GM23338 (cell line): ENCODE measurements at regions not wholly inside any gene's neighbourhood (a gene's known extent, or its start where the extent isn't known, plus 50 kb on each side); places are given as distances from the start of the nearest gene placed in this dataset.

ENCODE experiments used
- ATAC-seq: fragments of 200-7000 bp; cut with Tn5 transposase; 3 replicates; pipeline ENCODE4 v1.9.1; 2020
- DNase-seq: peaks from one replicate; pipeline ENCODE4 v3.0.0-alpha.2; 2015; ENCODE audit warnings: low spot score
- H2AFZ ChIP-seq: fragments of 200-600 bp; sonication (generic); 2 replicates; pipeline ENCODE4 v1.8.0; 2016; ENCODE audit warnings: antibody characterized with exemption, mild to moderate bottlenecking, moderate library complexity
- H3F3A ChIP-seq: fragments of 200-600 bp; sonication (generic); replicated peaks from 2 replicates; pipeline ENCODE4 v1.8.0; 2017; ENCODE audit warnings: antibody characterized with exemption, mixed run types, low read depth
- H3K27ac ChIP-seq: fragments of 200-600 bp; sonication (generic); 2 replicates; pipeline ENCODE4 v1.6.1; 2016; ENCODE audit warnings: low read depth
- H3K27me3 ChIP-seq: fragments of 200-600 bp; sonication (generic); 2 replicates; pipeline ENCODE4 v1.8.0; 2016; ENCODE audit warnings: mild to moderate bottlenecking, mixed run types, moderate library complexity; ENCODE audit not compliant: insufficient read depth
- H3K36me3 ChIP-seq: fragments of 200-600 bp; sonication (generic); 2 replicates; pipeline ENCODE4 v1.8.0; 2016; ENCODE audit warnings: mild to moderate bottlenecking; ENCODE audit not compliant: insufficient read depth
- H3K4me1 ChIP-seq: fragments of 200-600 bp; sonication (generic); 2 replicates; pipeline ENCODE4 v1.8.0; 2016; ENCODE audit warnings: mild to moderate bottlenecking, moderate library complexity; ENCODE audit not compliant: insufficient read depth
- H3K4me2 ChIP-seq: fragments of 200-600 bp; sonication (generic); 2 replicates; pipeline ENCODE4 v1.7.1; 2017; ENCODE audit warnings: mixed run types
- H3K4me3 ChIP-seq: fragments of 200-600 bp; sonication (generic); 2 replicates; pipeline ENCODE4 v1.6.1; 2016; ENCODE audit warnings: mixed run types
- H3K79me2 ChIP-seq: fragments of 200-600 bp; sonication (generic); replicated peaks from 2 replicates; pipeline ENCODE4 v1.8.0; 2017; ENCODE audit warnings: mild to moderate bottlenecking; ENCODE audit not compliant: insufficient read depth
- H3K9me2 ChIP-seq: fragments of 200-600 bp; sonication (generic); 2 replicates; pipeline ENCODE4 v1.8.0; 2017; ENCODE audit not compliant: insufficient read depth
- H4K20me1 ChIP-seq: fragments of 200-600 bp; sonication (generic); replicated peaks from 2 replicates; pipeline ENCODE4 v1.8.0; 2017; ENCODE audit warnings: mild to moderate bottlenecking; ENCODE audit not compliant: insufficient read depth
- H3K27ac Mint-ChIP-seq: 2 replicates; pipeline ENCODE4 v1.8.0; 2020; ENCODE audit warnings: inconsistent platforms, mild to moderate bottlenecking, moderate library complexity, mixed read lengths
- H3K27me3 Mint-ChIP-seq: 3 replicates; pipeline ENCODE4 v1.8.0; 2022; ENCODE audit warnings: low read depth, mild to moderate bottlenecking, moderate library complexity, mixed read lengths, inconsistent platforms; ENCODE audit not compliant: insufficient read depth, poor library complexity
- H3K36me3 Mint-ChIP-seq: 3 replicates; pipeline ENCODE4 v1.8.0; 2021; ENCODE audit warnings: low read depth, mild to moderate bottlenecking, inconsistent platforms, moderate library complexity, mixed read lengths
- H3K4me1 Mint-ChIP-seq: 3 replicates; pipeline ENCODE4 v1.8.0; 2020; ENCODE audit warnings: mild to moderate bottlenecking, inconsistent platforms, mixed read lengths
- H3K4me3 Mint-ChIP-seq: 3 replicates; pipeline ENCODE4 v1.8.0; 2021; ENCODE audit warnings: moderate library complexity, mild to moderate bottlenecking, inconsistent platforms, mixed read lengths
- H3K9me3 Mint-ChIP-seq: 3 replicates; pipeline ENCODE4 v1.8.0; 2020; ENCODE audit warnings: moderate library complexity, mild to moderate bottlenecking, inconsistent platforms, mixed read lengths
- CREB1 ChIP-seq: fragments of 250-450 bp; sonication (Bioruptor Pico); IDR thresholded peaks from 2 replicates; pipeline ENCODE4 v1.5.0; 2020; ENCODE audit warnings: low read depth, mild to moderate bottlenecking, moderate library complexity
- ETS1 ChIP-seq: IDR thresholded peaks from 2 replicates; pipeline ENCODE4 v1.6.1; 2016; ENCODE audit warnings: antibody characterized with exemption
- EZH2 ChIP-seq: fragments of 200-600 bp; sonication (generic); IDR thresholded peaks from one replicate; pipeline ENCODE4 v1.8.0; 2017; ENCODE audit warnings: antibody characterized with exemption, mild to moderate bottlenecking, low read depth; ENCODE audit not compliant: unreplicated experiment
- EZH2phosphoT487 ChIP-seq: fragments of 200-600 bp; sonication (generic); IDR thresholded peaks from one replicate; pipeline ENCODE4 v1.8.1; 2018; ENCODE audit warnings: antibody characterized with exemption; ENCODE audit not compliant: unreplicated experiment
- JUNB ChIP-seq: IDR thresholded peaks from one replicate; pipeline ENCODE4 v1.6.1; 2016; ENCODE audit warnings: antibody characterized with exemption; ENCODE audit not compliant: unreplicated experiment
- NANOG ChIP-seq: IDR thresholded peaks from 2 replicates; pipeline ENCODE4 v1.6.1; 2016; ENCODE audit warnings: antibody characterized with exemption, borderline replicate concordance
- POLR2AphosphoS5 ChIP-seq: IDR thresholded peaks from 2 replicates; pipeline ENCODE4 v1.6.1; 2016; ENCODE audit warnings: antibody characterized with exemption, low read depth
- REST ChIP-seq: IDR thresholded peaks from one replicate; pipeline ENCODE4 v1.6.1; 2018; ENCODE audit warnings: antibody characterized with exemption; ENCODE audit not compliant: unreplicated experiment
- STAT1 ChIP-seq: IDR thresholded peaks from one replicate; pipeline ENCODE4 v1.6.1; 2016; ENCODE audit warnings: antibody characterized with exemption; ENCODE audit not compliant: unreplicated experiment
- ZNF114 ChIP-seq: fragments of 250-450 bp; sonication (Bioruptor Pico); IDR thresholded peaks from 2 replicates; pipeline ENCODE4 v1.5.0; 2020; ENCODE audit warnings: mild to moderate bottlenecking, moderate library complexity
- ZNF331 ChIP-seq: fragments of 250-450 bp; sonication (Bioruptor Pico); IDR thresholded peaks from 2 replicates; pipeline ENCODE4 v1.5.0; 2020; ENCODE audit warnings: low read depth, mild to moderate bottlenecking, moderate library complexity
- TF ChIP-seq, protein P1 (sequence below): fragments of 250-450 bp; sonication (Bioruptor Pico); IDR thresholded peaks from 2 replicates; pipeline ENCODE4 v1.5.0; 2020; ENCODE audit warnings: mild to moderate bottlenecking, moderate library complexity

GRCh38 chr1:182002570-182002969 is 58.9 kb downstream of the ZNF648 start (continued):
- TF ChIP-seq, protein P1, sequence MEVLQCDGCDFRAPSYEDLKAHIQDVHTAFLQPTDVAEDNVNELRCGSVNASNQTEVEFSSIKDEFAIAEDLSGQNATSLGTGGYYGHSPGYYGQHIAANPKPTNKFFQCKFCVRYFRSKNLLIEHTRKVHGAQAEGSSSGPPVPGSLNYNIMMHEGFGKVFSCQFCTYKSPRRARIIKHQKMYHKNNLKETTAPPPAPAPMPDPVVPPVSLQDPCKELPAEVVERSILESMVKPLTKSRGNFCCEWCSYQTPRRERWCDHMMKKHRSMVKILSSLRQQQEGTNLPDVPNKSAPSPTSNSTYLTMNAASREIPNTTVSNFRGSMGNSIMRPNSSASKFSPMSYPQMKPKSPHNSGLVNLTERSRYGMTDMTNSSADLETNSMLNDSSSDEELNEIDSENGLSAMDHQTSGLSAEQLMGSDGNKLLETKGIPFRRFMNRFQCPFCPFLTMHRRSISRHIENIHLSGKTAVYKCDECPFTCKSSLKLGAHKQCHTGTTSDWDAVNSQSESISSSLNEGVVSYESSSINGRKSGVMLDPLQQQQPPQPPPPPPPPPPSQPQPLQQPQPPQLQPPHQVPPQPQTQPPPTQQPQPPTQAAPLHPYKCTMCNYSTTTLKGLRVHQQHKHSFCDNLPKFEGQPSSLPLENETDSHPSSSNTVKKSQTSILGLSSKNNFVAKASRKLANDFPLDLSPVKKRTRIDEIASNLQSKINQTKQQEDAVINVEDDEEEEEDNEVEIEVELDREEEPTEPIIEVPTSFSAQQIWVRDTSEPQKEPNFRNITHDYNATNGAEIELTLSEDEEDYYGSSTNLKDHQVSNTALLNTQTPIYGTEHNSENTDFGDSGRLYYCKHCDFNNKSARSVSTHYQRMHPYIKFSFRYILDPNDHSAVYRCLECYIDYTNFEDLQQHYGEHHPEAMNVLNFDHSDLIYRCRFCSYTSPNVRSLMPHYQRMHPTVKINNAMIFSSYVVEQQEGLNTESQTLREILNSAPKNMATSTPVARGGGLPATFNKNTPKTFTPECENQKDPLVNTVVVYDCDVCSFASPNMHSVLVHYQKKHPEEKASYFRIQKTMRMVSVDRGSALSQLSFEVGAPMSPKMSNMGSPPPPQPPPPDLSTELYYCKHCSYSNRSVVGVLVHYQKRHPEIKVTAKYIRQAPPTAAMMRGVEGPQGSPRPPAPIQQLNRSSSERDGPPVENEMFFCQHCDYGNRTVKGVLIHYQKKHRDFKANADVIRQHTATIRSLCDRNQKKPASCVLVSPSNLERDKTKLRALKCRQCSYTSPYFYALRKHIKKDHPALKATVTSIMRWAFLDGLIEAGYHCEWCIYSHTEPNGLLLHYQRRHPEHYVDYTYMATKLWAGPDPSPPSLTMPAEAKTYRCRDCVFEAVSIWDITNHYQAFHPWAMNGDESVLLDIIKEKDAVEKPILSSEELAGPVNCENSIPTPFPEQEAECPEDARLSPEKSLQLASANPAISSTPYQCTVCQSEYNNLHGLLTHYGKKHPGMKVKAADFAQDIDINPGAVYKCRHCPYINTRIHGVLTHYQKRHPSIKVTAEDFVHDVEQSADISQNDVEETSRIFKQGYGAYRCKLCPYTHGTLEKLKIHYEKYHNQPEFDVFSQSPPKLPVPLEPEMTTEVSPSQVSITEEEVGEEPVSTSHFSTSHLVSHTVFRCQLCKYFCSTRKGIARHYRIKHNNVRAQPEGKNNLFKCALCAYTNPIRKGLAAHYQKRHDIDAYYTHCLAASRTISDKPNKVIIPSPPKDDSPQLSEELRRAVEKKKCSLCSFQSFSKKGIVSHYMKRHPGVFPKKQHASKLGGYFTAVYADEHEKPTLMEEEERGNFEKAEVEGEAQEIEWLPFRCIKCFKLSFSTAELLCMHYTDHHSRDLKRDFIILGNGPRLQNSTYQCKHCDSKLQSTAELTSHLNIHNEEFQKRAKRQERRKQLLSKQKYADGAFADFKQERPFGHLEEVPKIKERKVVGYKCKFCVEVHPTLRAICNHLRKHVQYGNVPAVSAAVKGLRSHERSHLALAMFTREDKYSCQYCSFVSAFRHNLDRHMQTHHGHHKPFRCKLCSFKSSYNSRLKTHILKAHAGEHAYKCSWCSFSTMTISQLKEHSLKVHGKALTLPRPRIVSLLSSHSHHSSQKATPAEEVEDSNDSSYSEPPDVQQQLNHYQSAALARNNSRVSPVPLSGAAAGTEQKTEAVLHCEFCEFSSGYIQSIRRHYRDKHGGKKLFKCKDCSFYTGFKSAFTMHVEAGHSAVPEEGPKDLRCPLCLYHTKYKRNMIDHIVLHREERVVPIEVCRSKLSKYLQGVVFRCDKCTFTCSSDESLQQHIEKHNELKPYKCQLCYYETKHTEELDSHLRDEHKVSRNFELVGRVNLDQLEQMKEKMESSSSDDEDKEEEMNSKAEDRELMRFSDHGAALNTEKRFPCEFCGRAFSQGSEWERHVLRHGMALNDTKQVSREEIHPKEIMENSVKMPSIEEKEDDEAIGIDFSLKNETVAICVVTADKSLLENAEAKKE: no peak
- no peak for TF ChIP-seq JUNB
- TF ChIP-seq POLR2AphosphoS5: no peak
- no peak for TF ChIP-seq ZNF114 (CRISPR knock-in tag)
- no peak for TF ChIP-seq REST
- no peak for TF ChIP-seq EZH2
- TF ChIP-seq ZNF331: no peak

- Mint-ChIP-seq H3K4me1 (peaks cover 12% of the 10 kb centered on the region), H3K36me3 (no peaks in the 10 kb centered on the region), H3K27ac (no peak overlapping the region), H3K9me3 (no peaks in the 10 kb centered on the region), H3K4me3 (no peak overlapping the region), H3K27me3 (no peaks in the 10 kb centered on the region)
- no peaks in the 10 kb centered on the region for H3F3A ChIP-seq
- H3K36me3 ChIP-seq: no peaks in the 10 kb centered on the region
- H3K4me1 ChIP-seq: no peaks in the 10 kb centered on the region
- no peaks in the 10 kb centered on the region for H3K9me2 ChIP-seq
- ATAC-seq: no peak
- no peak overlapping the region for H3K4me3 ChIP-seq
- peak overlapping the region; percentile 38; the same call in 1 of the 2 replicates for H2AFZ ChIP-seq
- no peaks in the 10 kb centered on the region for H3K27me3 ChIP-seq
- H3K27ac ChIP-seq: no peak overlapping the region
- H4K20me1 ChIP-seq: no peaks in the 10 kb centered on the region
- no peak for DNase-seq
- H3K4me2 ChIP-seq: no peak overlapping the region
- H3K79me2 ChIP-seq: no peaks in the 10 kb centered on the region
- TF ChIP-seq ETS1: no peak
- TF ChIP-seq EZH2: no peak
- no peak for TF ChIP-seq JUNB
- no peak for TF ChIP-seq NANOG
- TF ChIP-seq REST: no peak
- no peak for TF ChIP-seq STAT1
- no peak for TF ChIP-seq EZH2phosphoT487
- no peak for TF ChIP-seq ZNF114 (CRISPR knock-in tag)
- TF ChIP-seq POLR2AphosphoS5: no peak
- TF ChIP-seq CREB1 (CRISPR knock-in tag): no peak
These were observed 62.7 kb downstream of the ZNF648 start for GRCh38 chr1:181998858-181999257.
